Chondrocyte (in vitro differentiated cells): ENCODE measurements at regions not wholly inside any gene's neighbourhood (a gene's known extent, or its start where the extent isn't known, plus 50 kb on each side); places are given as distances from the start of the nearest gene placed in this dataset.

Source experiments
- DNase-seq: peaks from one replicate; pipeline ENCODE4 v3.0.0; 2021; ENCODE audit warnings: mixed read lengths, low spot score
- H3K27ac Mint-ChIP-seq: one replicate; pipeline ENCODE4 v1.8.0; 2021; ENCODE audit warnings: mild to moderate bottlenecking, moderate library complexity, mixed read lengths; ENCODE audit not compliant: unreplicated experiment
- H3K27me3 Mint-ChIP-seq: 2 replicates; pipeline ENCODE4 v1.8.0; 2021; ENCODE audit warnings: low read depth, mixed read lengths
- H3K36me3 Mint-ChIP-seq: 2 replicates; pipeline ENCODE4 v1.8.0; 2021; ENCODE audit warnings: low read depth, mixed read lengths
- H3K4me1 Mint-ChIP-seq: 2 replicates; pipeline ENCODE4 v1.8.0; 2021; ENCODE audit warnings: low read depth, mild to moderate bottlenecking, mixed read lengths
- H3K4me3 Mint-ChIP-seq: one replicate; pipeline ENCODE4 v1.8.0; 2021; ENCODE audit warnings: mild to moderate bottlenecking, moderate library complexity, mixed read lengths; ENCODE audit not compliant: unreplicated experiment
- H3K9me3 Mint-ChIP-seq: 2 replicates; pipeline ENCODE4 v1.8.0; 2021; ENCODE audit warnings: low read depth, mixed read lengths
- TF ChIP-seq, protein P1 (sequence below): fragments of 200-600 bp; sonication (generic); IDR thresholded peaks from 2 replicates; pipeline ENCODE4 v1.5.0; 2021; ENCODE audit warnings: antibody characterized with exemption, mild to moderate bottlenecking, moderate library complexity

GRCh38 chr11:69969890-69970784 is 108.0 kb upstream of the ANO1 start:
- H3K36me3 Mint-ChIP-seq: peaks cover 3% of the 10 kb centered on the region
- TF ChIP-seq, protein P1, sequence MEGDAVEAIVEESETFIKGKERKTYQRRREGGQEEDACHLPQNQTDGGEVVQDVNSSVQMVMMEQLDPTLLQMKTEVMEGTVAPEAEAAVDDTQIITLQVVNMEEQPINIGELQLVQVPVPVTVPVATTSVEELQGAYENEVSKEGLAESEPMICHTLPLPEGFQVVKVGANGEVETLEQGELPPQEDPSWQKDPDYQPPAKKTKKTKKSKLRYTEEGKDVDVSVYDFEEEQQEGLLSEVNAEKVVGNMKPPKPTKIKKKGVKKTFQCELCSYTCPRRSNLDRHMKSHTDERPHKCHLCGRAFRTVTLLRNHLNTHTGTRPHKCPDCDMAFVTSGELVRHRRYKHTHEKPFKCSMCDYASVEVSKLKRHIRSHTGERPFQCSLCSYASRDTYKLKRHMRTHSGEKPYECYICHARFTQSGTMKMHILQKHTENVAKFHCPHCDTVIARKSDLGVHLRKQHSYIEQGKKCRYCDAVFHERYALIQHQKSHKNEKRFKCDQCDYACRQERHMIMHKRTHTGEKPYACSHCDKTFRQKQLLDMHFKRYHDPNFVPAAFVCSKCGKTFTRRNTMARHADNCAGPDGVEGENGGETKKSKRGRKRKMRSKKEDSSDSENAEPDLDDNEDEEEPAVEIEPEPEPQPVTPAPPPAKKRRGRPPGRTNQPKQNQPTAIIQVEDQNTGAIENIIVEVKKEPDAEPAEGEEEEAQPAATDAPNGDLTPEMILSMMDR: no peak
- H3K4me3 Mint-ChIP-seq: no peak overlapping the region
- no peak overlapping the region for H3K27ac Mint-ChIP-seq
- peaks cover 12% of the 10 kb centered on the region for H3K27me3 Mint-ChIP-seq
- peaks cover 2% of the 10 kb centered on the region for H3K4me1 Mint-ChIP-seq
- H3K9me3 Mint-ChIP-seq: no peaks in the 10 kb centered on the region
- peak; percentile 61 for DNase-seq

DNA sequence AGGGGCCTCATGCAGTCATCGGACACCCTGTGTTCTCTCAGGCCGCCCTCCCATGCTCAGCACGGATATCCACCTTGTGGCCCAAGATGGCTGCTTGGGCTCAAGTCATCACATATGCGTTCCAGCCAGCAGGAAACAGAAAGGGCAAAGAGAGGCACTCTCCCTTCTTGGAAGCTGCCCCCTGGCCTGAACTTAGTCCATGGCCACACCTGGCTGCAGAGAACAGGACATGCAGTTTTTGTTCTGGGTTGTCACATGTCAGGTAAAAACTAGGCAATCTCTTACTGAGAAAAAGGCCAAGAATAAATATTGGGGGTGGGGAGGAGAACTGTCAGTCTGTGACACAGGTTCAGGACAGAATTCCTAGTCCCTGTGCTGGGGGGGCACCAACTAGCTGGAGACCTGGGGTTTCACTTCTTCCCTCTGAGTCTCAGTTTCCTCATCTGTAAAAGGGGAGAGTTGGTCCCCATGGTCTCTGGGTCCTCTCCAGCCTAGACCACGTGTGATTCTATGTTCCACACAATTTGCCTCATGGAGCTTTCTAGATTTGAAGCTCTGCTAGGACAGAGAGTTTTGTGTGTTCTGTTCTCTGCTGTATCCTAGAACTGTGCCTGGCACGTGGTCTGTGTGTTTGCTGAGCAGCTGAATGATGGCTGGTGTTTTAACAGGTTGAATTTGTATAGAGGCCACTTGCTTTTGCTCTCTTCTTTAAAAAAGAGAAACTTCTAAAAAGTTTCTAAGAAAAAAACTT is 107.2 kb upstream of the ANO1 start:
- TF ChIP-seq, protein P1: no peak
- peaks cover 12% of the 10 kb centered on the region for H3K27me3 Mint-ChIP-seq
- DNase-seq: no peak
- H3K27ac Mint-ChIP-seq: no peak overlapping the region
- no peak overlapping the region for H3K4me3 Mint-ChIP-seq
- peaks cover 2% of the 10 kb centered on the region for H3K4me1 Mint-ChIP-seq
- H3K9me3 Mint-ChIP-seq: no peaks in the 10 kb centered on the region
- H3K36me3 Mint-ChIP-seq: peaks cover 3% of the 10 kb centered on the region

- H3K9me3 Mint-ChIP-seq: no peaks in the 10 kb centered on the region
- H3K36me3 Mint-ChIP-seq: peaks cover 3% of the 10 kb centered on the region
- H3K4me3 Mint-ChIP-seq: no peak overlapping the region
- no peak overlapping the region for H3K27ac Mint-ChIP-seq
- peaks cover 12% of the 10 kb centered on the region for H3K27me3 Mint-ChIP-seq
- TF ChIP-seq, protein P1: no peak
- peaks cover 2% of the 10 kb centered on the region for H3K4me1 Mint-ChIP-seq
- peak; percentile 15 for DNase-seq
Measured at GRCh38 chr11:69971741-69972140, 106.4 kb upstream of the ANO1 start.

DNA sequence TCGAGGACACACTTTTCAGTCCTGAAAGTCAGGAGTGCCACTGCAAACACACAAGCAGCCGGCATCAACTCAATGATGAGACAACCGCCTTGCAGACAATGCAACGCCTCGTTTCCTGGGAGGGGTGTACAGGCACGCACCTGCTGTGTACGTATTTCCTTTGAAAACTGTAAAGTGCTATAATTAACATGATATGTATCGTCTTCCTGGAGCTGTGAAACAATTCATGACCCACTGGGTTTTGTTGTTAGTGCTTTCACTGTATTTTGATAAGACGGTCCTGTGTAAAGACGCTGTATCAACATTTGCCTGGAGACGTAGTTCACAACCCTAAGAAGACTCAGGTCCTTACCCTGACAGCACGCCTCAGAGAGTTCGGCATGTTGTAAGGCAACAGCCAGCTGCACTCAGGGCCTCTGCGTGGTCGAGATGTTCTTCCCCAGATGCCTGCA is 105.7 kb upstream of the ANO1 start:
- TF ChIP-seq, protein P1: no peak

DNA sequence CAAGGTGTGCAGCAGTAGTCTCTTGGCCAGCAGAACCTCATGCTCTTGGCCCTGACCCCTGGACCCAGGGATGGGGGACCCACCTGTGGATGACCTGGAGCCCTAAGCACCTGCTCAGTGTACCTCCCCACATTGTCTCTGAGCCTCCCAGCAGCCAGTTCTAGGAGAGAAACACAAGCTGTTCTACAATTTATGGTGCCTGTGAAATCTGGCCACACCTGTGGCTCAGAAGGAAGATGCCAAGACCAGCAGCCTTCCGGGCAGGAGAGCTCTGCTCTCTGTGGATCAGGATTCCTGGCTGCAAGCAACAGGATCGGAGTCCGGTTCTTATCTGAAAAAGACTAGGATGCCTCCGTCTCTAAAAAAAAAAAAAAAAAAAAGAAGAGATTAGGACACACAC is 103.6 kb upstream of the ANO1 start:
- Mint-ChIP-seq H3K4me1 (peaks cover 2% of the 10 kb centered on the region), H3K36me3 (peaks cover 3% of the 10 kb centered on the region), H3K4me3 (no peak overlapping the region), H3K9me3 (no peaks in the 10 kb centered on the region), H3K27ac (no peak overlapping the region), H3K27me3 (peaks cover 8% of the 10 kb centered on the region)
- DNase-seq: no peak
- TF ChIP-seq, protein P1: no peak

More for the DNA sequence above, 105.7 kb upstream of the ANO1 start:
- DNase-seq: peak; percentile 37
- no peaks in the 10 kb centered on the region for H3K9me3 Mint-ChIP-seq
- peaks cover 2% of the 10 kb centered on the region for H3K4me1 Mint-ChIP-seq
- peaks cover 12% of the 10 kb centered on the region for H3K27me3 Mint-ChIP-seq
- H3K36me3 Mint-ChIP-seq: peaks cover 3% of the 10 kb centered on the region
- H3K4me3 Mint-ChIP-seq: no peak overlapping the region
- H3K27ac Mint-ChIP-seq: no peak overlapping the region
